GM12878 (cell line): ENCODE measurements at regions not wholly inside any gene's neighbourhood (a gene's known extent, or its start where the extent isn't known, plus 50 kb on each side); places are given as distances from the start of the nearest gene placed in this dataset.

ENCODE experiments used
- FOXK2 ChIP-seq: fragments of 450-650 bp; IDR thresholded peaks from 2 replicates; pipeline ENCODE4 v1.6.1; 2017; ENCODE audit warnings: mild to moderate bottlenecking, moderate library complexity
- TF ChIP-seq, protein P1 (sequence below), 3 experiments: IDR thresholded peaks in 2 of 3; conservative IDR thresholded peaks in 1 of 3; 2 replicates each; pipeline ENCODE4 v1.5.1; 2011; ENCODE audit warnings: low read depth in 3 of 3, low read length in 3 of 3, mild to moderate bottlenecking in 3 of 3, control low read depth in 2 of 3, moderate library complexity in 2 of 3, inconsistent platforms in 1 of 3, mixed read lengths in 1 of 3; ENCODE audit not compliant: control insufficient read depth in 2 of 3, insufficient read depth in 1 of 3; ENCODE audit errors: extremely low read depth in 1 of 3

DNA sequence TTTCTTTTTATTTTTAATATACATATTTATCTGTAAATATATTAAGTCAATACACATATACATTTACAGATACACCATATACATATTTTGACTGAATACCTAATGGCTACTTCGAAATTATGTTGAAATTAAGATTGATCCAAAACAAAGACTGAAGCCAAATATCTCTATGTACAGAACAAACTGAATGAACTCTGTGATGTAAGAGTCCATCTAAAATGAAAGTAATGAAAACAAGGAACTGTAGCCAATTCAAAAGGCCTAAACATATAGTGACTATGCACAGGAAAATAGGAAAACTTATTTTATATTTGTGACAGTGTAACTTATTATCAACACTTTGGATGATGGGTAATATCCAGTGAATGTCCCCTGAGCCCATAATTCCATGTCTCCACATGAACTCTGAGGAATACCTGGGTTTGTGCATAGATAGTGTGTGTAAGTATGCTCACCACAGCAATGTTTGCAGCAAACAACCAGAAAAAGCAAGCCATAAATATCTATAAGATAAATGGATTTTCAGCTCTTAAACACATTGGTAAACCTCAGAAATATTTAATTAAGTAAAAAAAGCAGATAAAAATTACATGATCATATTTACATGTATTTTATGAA is 517.2 kb upstream of the CDH6 start:
- TF ChIP-seq, protein P1, sequence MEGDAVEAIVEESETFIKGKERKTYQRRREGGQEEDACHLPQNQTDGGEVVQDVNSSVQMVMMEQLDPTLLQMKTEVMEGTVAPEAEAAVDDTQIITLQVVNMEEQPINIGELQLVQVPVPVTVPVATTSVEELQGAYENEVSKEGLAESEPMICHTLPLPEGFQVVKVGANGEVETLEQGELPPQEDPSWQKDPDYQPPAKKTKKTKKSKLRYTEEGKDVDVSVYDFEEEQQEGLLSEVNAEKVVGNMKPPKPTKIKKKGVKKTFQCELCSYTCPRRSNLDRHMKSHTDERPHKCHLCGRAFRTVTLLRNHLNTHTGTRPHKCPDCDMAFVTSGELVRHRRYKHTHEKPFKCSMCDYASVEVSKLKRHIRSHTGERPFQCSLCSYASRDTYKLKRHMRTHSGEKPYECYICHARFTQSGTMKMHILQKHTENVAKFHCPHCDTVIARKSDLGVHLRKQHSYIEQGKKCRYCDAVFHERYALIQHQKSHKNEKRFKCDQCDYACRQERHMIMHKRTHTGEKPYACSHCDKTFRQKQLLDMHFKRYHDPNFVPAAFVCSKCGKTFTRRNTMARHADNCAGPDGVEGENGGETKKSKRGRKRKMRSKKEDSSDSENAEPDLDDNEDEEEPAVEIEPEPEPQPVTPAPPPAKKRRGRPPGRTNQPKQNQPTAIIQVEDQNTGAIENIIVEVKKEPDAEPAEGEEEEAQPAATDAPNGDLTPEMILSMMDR (IDR thresholded peaks at IDR 0.05 in 2 of 3, conservative IDR thresholded peaks at IDR 0.05 in 1 of 3; ENCODE audit: control insufficient read depth in 2 of 3, extremely low read depth in 1 of 3, insufficient read depth in 1 of 3, low read depth in 3 of 3, low read length in 3 of 3), result no peak
- TF ChIP-seq FOXK2, result no peak
